Tibial nerve (tissue), 4 donors: ENCODE measurements at regions not wholly inside any gene's neighbourhood (a gene's known extent, or its start where the extent isn't known, plus 50 kb on each side); places are given as distances from the start of the nearest gene placed in this dataset.

Source experiments
- CTCF ChIP-seq, 5 experiments: fragments of 200-600 bp in 3 of 5; fragments of 450-650 bp in 2 of 5; sonication (generic) in 3 of 5; IDR thresholded peaks; one replicate each; pipeline ENCODE4 v1.5.1; 2016 to 2019; ENCODE audit warnings: antibody characterized with exemption in 5 of 5, mild to moderate bottlenecking in 3 of 5, moderate library complexity in 2 of 5
- EP300 ChIP-seq, 2 donors: sonication (generic); formaldehyde crosslinking; IDR thresholded peaks; one replicate each; pipeline ENCODE4 v1.6.1; 2017; ENCODE audit warnings: antibody characterized with exemption in 2 of 2, mild to moderate bottlenecking in 1 of 2
- POLR2A ChIP-seq, 2 donors: fragments of 450-650 bp; IDR thresholded peaks; one replicate each; pipeline ENCODE4 v1.6.1; 2017; ENCODE audit warnings: antibody characterized with exemption in 2 of 2, mild to moderate bottlenecking in 2 of 2, moderate library complexity in 2 of 2

- TF ChIP-seq EP300 (IDR thresholded peaks at IDR 0.05) (no peak), CTCF (IDR thresholded peaks at IDR 0.05) (no peak), POLR2A (IDR thresholded peaks at IDR 0.05) (no peak)
Measured at GRCh38 chr1:82486969-82487368, 686.2 kb downstream of the ADGRL2 start.
